Neural progenitor cell (in vitro differentiated cells): ENCODE measurements at regions not wholly inside any gene's neighbourhood (a gene's known extent, or its start where the extent isn't known, plus 50 kb on each side); places are given as distances from the start of the nearest gene placed in this dataset.

Source experiments
- DNase-seq: peaks from one replicate; pipeline ENCODE4 v3.0.0-alpha.2; 2016; ENCODE audit warnings: low spot score
- H2AFZ ChIP-seq: fragments of 200-600 bp; sonication (generic); replicated peaks from 2 replicates; pipeline ENCODE4 v1.6.1; 2016; ENCODE audit warnings: antibody characterized with exemption
- H3F3A ChIP-seq: fragments of 200-600 bp; sonication (generic); 2 replicates; pipeline ENCODE4 v1.6.1; 2016; ENCODE audit warnings: antibody characterized with exemption, low read depth
- H3K27ac ChIP-seq: fragments of 200-600 bp; sonication (generic); 2 replicates; pipeline ENCODE4 v1.5.1; 2016; ENCODE audit warnings: mild to moderate bottlenecking
- H3K27me3 ChIP-seq: fragments of 200-600 bp; sonication (generic); 2 replicates; pipeline ENCODE4 v1.6.1; 2016; ENCODE audit warnings: mild to moderate bottlenecking, moderate library complexity
- H3K36me3 ChIP-seq: fragments of 200-600 bp; sonication (generic); 2 replicates; pipeline ENCODE4 v1.5.1; 2016
- H3K4me1 ChIP-seq: fragments of 200-600 bp; sonication (generic); 2 replicates; pipeline ENCODE4 v1.6.1; 2016; ENCODE audit warnings: mixed run types
- H3K4me2 ChIP-seq: fragments of 200-600 bp; sonication (generic); 2 replicates; pipeline ENCODE4 v1.6.1; 2016
- H3K4me3 ChIP-seq: fragments of 200-600 bp; sonication (generic); 2 replicates; pipeline ENCODE4 v1.5.1; 2016
- H3K79me2 ChIP-seq: fragments of 200-600 bp; sonication (generic); 2 replicates; pipeline ENCODE4 v1.6.1; 2016; ENCODE audit warnings: low read depth
- H3K9ac ChIP-seq: fragments of 200-600 bp; sonication (generic); 2 replicates; pipeline ENCODE4 v1.6.1; 2016
- H3K9me3 ChIP-seq: fragments of 200-600 bp; sonication (generic); 2 replicates; pipeline ENCODE4 v1.5.1; 2016; ENCODE audit warnings: low read depth
- H4K20me1 ChIP-seq: fragments of 200-600 bp; sonication (generic); 2 replicates; pipeline ENCODE4 v1.6.1; 2016; ENCODE audit warnings: low read depth
- H3K27ac Mint-ChIP-seq: 3 replicates; pipeline ENCODE4 v1.8.0; 2021; ENCODE audit warnings: mixed read lengths
- H3K27me3 Mint-ChIP-seq: 2 replicates; pipeline ENCODE4 v1.8.0; 2022; ENCODE audit warnings: low read depth, mild to moderate bottlenecking, inconsistent platforms, moderate library complexity, mixed read lengths; ENCODE audit not compliant: insufficient read depth
- H3K36me3 Mint-ChIP-seq: 3 replicates; pipeline ENCODE4 v1.8.0; 2021; ENCODE audit warnings: mixed read lengths
- H3K4me1 Mint-ChIP-seq: 3 replicates; pipeline ENCODE4 v1.8.0; 2021; ENCODE audit warnings: mixed read lengths
- H3K4me3 Mint-ChIP-seq: 3 replicates; pipeline ENCODE4 v1.8.0; 2021; ENCODE audit warnings: mild to moderate bottlenecking, moderate library complexity, mixed read lengths
- H3K9me3 Mint-ChIP-seq: 3 replicates; pipeline ENCODE4 v1.8.0; 2020; ENCODE audit warnings: mixed read lengths
- CTCF ChIP-seq: fragments of 200-600 bp; sonication (generic); IDR thresholded peaks from 2 replicates; pipeline ENCODE4 v1.5.1; 2017; ENCODE audit warnings: antibody characterized with exemption, mild to moderate bottlenecking
- EZH2 ChIP-seq: fragments of 200-600 bp; sonication (generic); IDR thresholded peaks from 2 replicates; pipeline ENCODE4 v1.6.1; 2017; ENCODE audit warnings: antibody characterized with exemption, mild to moderate bottlenecking, moderate library complexity
- EZH2phosphoT487 ChIP-seq: fragments of 200-600 bp; sonication (generic); IDR thresholded peaks from 2 replicates; pipeline ENCODE4 v1.6.1; 2017; ENCODE audit warnings: antibody characterized with exemption

DNA sequence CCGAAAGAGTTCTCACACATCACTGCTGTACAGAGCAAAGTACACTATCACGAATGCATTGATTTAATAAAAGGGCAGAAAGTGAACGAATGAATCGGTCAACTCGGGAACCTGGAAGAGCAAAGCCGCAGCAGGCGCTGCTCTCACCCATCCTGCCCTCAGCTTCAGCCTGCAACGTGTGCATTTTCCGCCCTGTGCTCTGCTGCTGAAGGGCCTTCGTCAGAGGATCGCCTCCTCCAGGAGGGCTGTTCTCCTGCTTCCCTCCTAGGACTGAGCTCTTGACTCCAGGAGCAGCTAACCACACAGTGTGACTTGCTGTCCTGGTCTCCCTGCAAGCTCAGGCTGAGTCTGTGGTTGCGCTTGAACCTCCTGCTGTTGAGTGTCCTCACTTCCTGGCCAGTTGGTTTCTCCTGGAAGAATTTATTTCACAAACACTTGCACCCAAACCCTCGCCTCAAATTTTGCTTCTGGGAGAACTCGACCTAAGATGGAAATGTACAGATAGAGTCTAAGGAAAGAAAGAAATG, 473.0 kb upstream of the KLF6 start:
- H3K4me3 Mint-ChIP-seq = no peak overlapping the region
- Histone ChIP-seq H3K9ac (no peak overlapping the region), H3K9me3 (no peaks in the 10 kb centered on the region), H3K4me1 (no peaks in the 10 kb centered on the region), H2AFZ (peak overlapping the region; percentile 85), H3K27me3 (no peaks in the 10 kb centered on the region), H3K79me2 (no peaks in the 10 kb centered on the region), H3K4me3 (no peak overlapping the region), H3F3A (no peaks in the 10 kb centered on the region), H3K27ac (no peak overlapping the region), H3K4me2 (no peak overlapping the region), H3K36me3 (no peaks in the 10 kb centered on the region), H4K20me1 (no peaks in the 10 kb centered on the region)
- no peak for DNase-seq
- no peak overlapping the region for H3K27ac Mint-ChIP-seq
- no peaks in the 10 kb centered on the region for H3K36me3 Mint-ChIP-seq
- no peaks in the 10 kb centered on the region for H3K4me1 Mint-ChIP-seq
- H3K9me3 Mint-ChIP-seq = peaks cover 16% of the 10 kb centered on the region
- peaks cover 3% of the 10 kb centered on the region for H3K27me3 Mint-ChIP-seq
- no peak for TF ChIP-seq EZH2phosphoT487

- peaks cover 18% of the 10 kb centered on the region for H3K9me3 Mint-ChIP-seq
- no peaks in the 10 kb centered on the region for H3K36me3 Mint-ChIP-seq
- no peak overlapping the region for H3K27ac Mint-ChIP-seq
- H3K4me1 ChIP-seq = no peaks in the 10 kb centered on the region
- no peaks in the 10 kb centered on the region for H4K20me1 ChIP-seq
- no peaks in the 10 kb centered on the region for H3K27me3 ChIP-seq
- no peaks in the 10 kb centered on the region for H3K79me2 ChIP-seq
- TF ChIP-seq EZH2 (no peak), EZH2phosphoT487 (no peak)
- no peaks in the 10 kb centered on the region for H3K4me1 Mint-ChIP-seq
- peaks cover 3% of the 10 kb centered on the region for H3K27me3 Mint-ChIP-seq
- H3K4me3 ChIP-seq = no peak overlapping the region
- H3K9me3 ChIP-seq = no peaks in the 10 kb centered on the region
- no peak overlapping the region for H3K4me3 Mint-ChIP-seq
- H3K9ac ChIP-seq = no peak overlapping the region
- H3K27ac ChIP-seq = no peak overlapping the region
- no peaks in the 10 kb centered on the region for H3K36me3 ChIP-seq
- no peak for DNase-seq
- no peak overlapping the region for H2AFZ ChIP-seq
- no peak overlapping the region for H3K4me2 ChIP-seq
- no peaks in the 10 kb centered on the region for H3F3A ChIP-seq
Measured at GRCh38 chr10:4256971-4257370, 472.0 kb upstream of the KLF6 start.

GRCh38 chr10:4255751-4256150, 470.7 kb upstream of the KLF6 start:
- no peaks in the 10 kb centered on the region for H3F3A ChIP-seq
- Mint-ChIP-seq H3K27ac (no peak overlapping the region), H3K36me3 (no peaks in the 10 kb centered on the region), H3K4me1 (no peaks in the 10 kb centered on the region), H3K9me3 (peaks cover 20% of the 10 kb centered on the region), H3K27me3 (peaks cover 1% of the 10 kb centered on the region), H3K4me3 (no peak overlapping the region)
- H4K20me1 ChIP-seq = no peaks in the 10 kb centered on the region
- H3K36me3 ChIP-seq = no peaks in the 10 kb centered on the region
- H3K27me3 ChIP-seq = no peaks in the 10 kb centered on the region
- no peak overlapping the region for H3K4me3 ChIP-seq
- TF ChIP-seq EZH2phosphoT487 (no peak), CTCF (no peak), EZH2 (no peak)
- no peak for DNase-seq
- no peak overlapping the region for H3K9ac ChIP-seq
- H3K9me3 ChIP-seq = no peaks in the 10 kb centered on the region
- no peak overlapping the region for H3K4me2 ChIP-seq
- no peaks in the 10 kb centered on the region for H3K4me1 ChIP-seq
- H2AFZ ChIP-seq = no peak overlapping the region
- no peaks in the 10 kb centered on the region for H3K79me2 ChIP-seq
- no peak overlapping the region for H3K27ac ChIP-seq

DNA sequence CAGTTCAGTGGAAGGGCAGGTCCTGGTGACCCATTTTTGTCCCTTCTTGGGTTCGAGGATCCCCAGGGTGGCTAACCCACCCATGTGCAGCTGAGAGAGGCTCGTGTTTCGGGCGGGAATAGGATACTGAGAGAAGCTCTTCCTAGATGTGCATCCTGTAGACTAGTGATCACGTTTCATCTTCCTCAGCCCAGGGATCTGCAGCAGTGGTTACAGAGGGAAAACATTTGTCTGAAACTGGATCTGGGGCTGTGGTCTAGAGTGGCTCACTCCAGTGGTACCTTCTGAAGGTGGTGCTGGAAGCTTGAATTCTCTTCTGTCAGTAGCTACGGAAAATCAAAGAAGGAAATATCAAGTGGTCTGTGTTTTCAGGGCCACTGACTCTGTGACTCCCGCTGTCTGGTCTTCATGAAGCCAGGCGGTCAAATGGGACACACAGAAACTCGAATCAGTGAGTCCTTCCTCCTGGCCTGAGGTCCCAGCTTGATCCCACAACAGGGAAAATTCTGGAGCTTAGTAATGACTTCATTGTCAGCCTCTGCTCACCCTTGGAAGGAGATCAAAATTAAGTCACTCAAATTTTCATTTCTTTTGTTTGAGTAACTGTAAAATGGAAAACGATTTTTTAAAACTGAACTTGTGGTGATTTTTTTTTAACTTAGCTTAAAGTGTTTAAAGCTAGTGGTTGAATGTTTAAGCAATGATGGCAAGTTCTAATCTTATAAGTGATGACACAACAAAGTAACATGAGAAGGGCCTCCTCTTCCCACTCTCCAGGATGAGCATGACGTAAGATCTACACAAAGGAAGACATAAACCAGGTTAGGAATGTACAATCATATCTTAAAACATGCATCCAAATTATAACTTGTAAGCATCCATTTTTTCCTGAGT, 469.3 kb upstream of the KLF6 start:
- Mint-ChIP-seq H3K27me3 (no peaks in the 10 kb centered on the region), H3K36me3 (no peaks in the 10 kb centered on the region), H3K27ac (no peak overlapping the region), H3K4me3 (no peak overlapping the region), H3K4me1 (peaks cover 2% of the 10 kb centered on the region), H3K9me3 (peaks cover 20% of the 10 kb centered on the region)
- no peak overlapping the region for H2AFZ ChIP-seq
- TF ChIP-seq CTCF = no peak
- H3K4me2 ChIP-seq = no peak overlapping the region
- no peaks in the 10 kb centered on the region for H3K79me2 ChIP-seq
- H3K27ac ChIP-seq = no peak overlapping the region
- no peaks in the 10 kb centered on the region for H4K20me1 ChIP-seq
- no peaks in the 10 kb centered on the region for H3F3A ChIP-seq
- DNase-seq = no peak
- H3K9ac ChIP-seq = no peak overlapping the region
- H3K36me3 ChIP-seq = no peaks in the 10 kb centered on the region
- H3K27me3 ChIP-seq = no peaks in the 10 kb centered on the region
- no peaks in the 10 kb centered on the region for H3K9me3 ChIP-seq
- H3K4me3 ChIP-seq = no peak overlapping the region
- no peaks in the 10 kb centered on the region for H3K4me1 ChIP-seq
